ENCODE measurements at regions not wholly inside any gene's neighbourhood (a gene's known extent, or its start where the extent isn't known, plus 50 kb on each side); places are given as distances from the start of the nearest gene placed in this dataset.

- Histone ChIP-seq H2BK12ac (ENCODE audit: low read length) (no peak overlapping the region), H3K27ac (replicated peaks; ENCODE audit: low read length) (no peak overlapping the region), H3K4me3 (ENCODE audit: low read length in 2 of 2) (no peak overlapping the region), H3K18ac (ENCODE audit: low read length) (no peak overlapping the region), H3K23ac (ENCODE audit: low read depth, low read length, poor library complexity) (no peak overlapping the region), H2BK5ac (ENCODE audit: low read length) (no peak overlapping the region), H3K9ac (ENCODE audit: low read depth, low read length, poor library complexity) (no peak overlapping the region), H2BK15ac (ENCODE audit: low read length) (no peak overlapping the region), H2AFZ (ENCODE audit: low read length) (no peak overlapping the region), H3K4ac (ENCODE audit: low read length) (no peak overlapping the region), H4K8ac (ENCODE audit: low read depth, low read length) (no peak overlapping the region), H3K79me1 (ENCODE audit: low read depth, low read length) (no peaks in the 10 kb centered on the region), H3K14ac (ENCODE audit: low read length) (no peak overlapping the region), H3K4me2 (ENCODE audit: insufficient read depth, low read length, poor library complexity, severe bottlenecking) (no peak overlapping the region), H3K36me3 (replicated peaks in 1 of 2; ENCODE audit: control insufficient read depth in 2 of 2, insufficient read depth in 2 of 2, low read length in 2 of 2) (no peaks in the 10 kb centered on the region), H2AK5ac (ENCODE audit: low read depth, low read length) (no peak overlapping the region), H3K4me1 (ENCODE audit: control insufficient read depth in 2 of 2, insufficient read depth in 1 of 2, low read depth in 1 of 2, low read length in 2 of 2) (no peaks in the 10 kb centered on the region), H3K9me3 (replicated peaks in 1 of 2; ENCODE audit: control insufficient read depth in 2 of 2, insufficient read depth in 1 of 2, low read depth in 1 of 2, low read length in 2 of 2) (no peaks in the 10 kb centered on the region), H4K91ac (ENCODE audit: low read depth, low read length, poor library complexity) (no peak overlapping the region), H2BK120ac (ENCODE audit: low read depth, low read length) (no peak overlapping the region), H3K27me3 (ENCODE audit: control insufficient read depth in 3 of 3, insufficient read depth in 3 of 3, low read depth in 1 of 3, low read length in 3 of 3) (no peaks in the 10 kb centered on the region)
- no peak for DNase-seq (ENCODE audit: low spot score)
- no CpG with 5 or more reads among the region's 4 CpGs for WGBS, 2 donors (ENCODE audit: extremely low coverage in 2 of 2, insufficient read length in 2 of 2, insufficient replicate concordance in 1 of 2)
These were observed 162.6 kb downstream of the PRKX start for GRCh38 chrX:3550871-3551270.

- Histone ChIP-seq H3K27ac (replicated peaks; ENCODE audit: low read length) (no peak overlapping the region), H2AK5ac (ENCODE audit: low read depth, low read length) (no peak overlapping the region), H2AFZ (ENCODE audit: low read length) (no peak overlapping the region), H3K4me3 (ENCODE audit: low read length in 2 of 2) (no peak overlapping the region), H3K14ac (ENCODE audit: low read length) (no peak overlapping the region), H3K18ac (ENCODE audit: low read length) (no peak overlapping the region), H3K23ac (ENCODE audit: low read depth, low read length, poor library complexity) (no peak overlapping the region), H2BK120ac (ENCODE audit: low read depth, low read length) (no peak overlapping the region), H2BK15ac (ENCODE audit: low read length) (no peak overlapping the region), H3K4ac (ENCODE audit: low read length) (no peak overlapping the region), H3K36me3 (replicated peaks in 1 of 2; ENCODE audit: control insufficient read depth in 2 of 2, insufficient read depth in 2 of 2, low read length in 2 of 2) (no peaks in the 10 kb centered on the region), H2BK12ac (ENCODE audit: low read length) (no peak overlapping the region), H3K79me1 (ENCODE audit: low read depth, low read length) (no peaks in the 10 kb centered on the region), H3K4me2 (ENCODE audit: insufficient read depth, low read length, poor library complexity, severe bottlenecking) (no peak overlapping the region), H4K91ac (ENCODE audit: low read depth, low read length, poor library complexity) (no peak overlapping the region), H3K9me3 (replicated peaks in 1 of 2; ENCODE audit: control insufficient read depth in 2 of 2, insufficient read depth in 1 of 2, low read depth in 1 of 2, low read length in 2 of 2) (no peaks in the 10 kb centered on the region), H3K27me3 (ENCODE audit: control insufficient read depth in 3 of 3, insufficient read depth in 3 of 3, low read depth in 1 of 3, low read length in 3 of 3) (no peaks in the 10 kb centered on the region), H3K4me1 (ENCODE audit: control insufficient read depth in 2 of 2, insufficient read depth in 1 of 2, low read depth in 1 of 2, low read length in 2 of 2) (no peaks in the 10 kb centered on the region), H4K8ac (ENCODE audit: low read depth, low read length) (no peak overlapping the region), H2BK5ac (ENCODE audit: low read length) (no peak overlapping the region), H3K9ac (ENCODE audit: low read depth, low read length, poor library complexity) (no peak overlapping the region)
- DNase-seq (ENCODE audit: low spot score) = no peak
- no CpG with 5 or more reads among the region's 8 CpGs for WGBS, 2 donors (ENCODE audit: extremely low coverage in 2 of 2, insufficient read length in 2 of 2, insufficient replicate concordance in 1 of 2)
These were observed 163.2 kb downstream of the PRKX start for GRCh38 chrX:3550160-3550751.

GRCh38 chrX:3549411-3549911 lies 164.0 kb downstream of the PRKX start:
- H3K36me3 ChIP-seq (replicated peaks in 1 of 2; ENCODE audit: control insufficient read depth in 2 of 2, insufficient read depth in 2 of 2, low read length in 2 of 2) = no peaks in the 10 kb centered on the region
- no peak overlapping the region for H3K23ac ChIP-seq (ENCODE audit: low read depth, low read length, poor library complexity)
- H3K4ac ChIP-seq (ENCODE audit: low read length) = no peak overlapping the region
- no peaks in the 10 kb centered on the region for H3K27me3 ChIP-seq (ENCODE audit: control insufficient read depth in 3 of 3, insufficient read depth in 3 of 3, low read depth in 1 of 3, low read length in 3 of 3)
- H2AK5ac ChIP-seq (ENCODE audit: low read depth, low read length) = no peak overlapping the region
- no peak overlapping the region for H4K8ac ChIP-seq (ENCODE audit: low read depth, low read length)
- no peak overlapping the region for H4K91ac ChIP-seq (ENCODE audit: low read depth, low read length, poor library complexity)
- H3K4me1 ChIP-seq (ENCODE audit: control insufficient read depth in 2 of 2, insufficient read depth in 1 of 2, low read depth in 1 of 2, low read length in 2 of 2) = no peaks in the 10 kb centered on the region
- no peak overlapping the region for H2BK5ac ChIP-seq (ENCODE audit: low read length)
- no peak overlapping the region for H2BK12ac ChIP-seq (ENCODE audit: low read length)
- no peak overlapping the region for H3K4me2 ChIP-seq (ENCODE audit: insufficient read depth, low read length, poor library complexity, severe bottlenecking)
- no peak overlapping the region for H3K4me3 ChIP-seq (ENCODE audit: low read length in 2 of 2)
- DNase-seq (ENCODE audit: low spot score) = no peak
- no peak overlapping the region for H2BK15ac ChIP-seq (ENCODE audit: low read length)
- no peak overlapping the region for H3K27ac ChIP-seq (replicated peaks; ENCODE audit: low read length)
- no peak overlapping the region for H3K14ac ChIP-seq (ENCODE audit: low read length)
- H3K9ac ChIP-seq (ENCODE audit: low read depth, low read length, poor library complexity) = no peak overlapping the region
- no peaks in the 10 kb centered on the region for H3K9me3 ChIP-seq (replicated peaks in 1 of 2; ENCODE audit: control insufficient read depth in 2 of 2, insufficient read depth in 1 of 2, low read depth in 1 of 2, low read length in 2 of 2)
- H3K79me1 ChIP-seq (ENCODE audit: low read depth, low read length) = no peaks in the 10 kb centered on the region
- H2BK120ac ChIP-seq (ENCODE audit: low read depth, low read length) = no peak overlapping the region
- H2AFZ ChIP-seq (ENCODE audit: low read length) = peak overlapping the region; percentile 6
- WGBS, 2 donors (ENCODE audit: extremely low coverage in 2 of 2, insufficient read length in 2 of 2, insufficient replicate concordance in 1 of 2) = no CpG with 5 or more reads among the region's 13 CpGs
- H3K18ac ChIP-seq (ENCODE audit: low read length) = no peak overlapping the region

GRCh38 chrX:3548765-3549391 lies 164.6 kb downstream of the PRKX start:
- Histone ChIP-seq H3K4me1 (ENCODE audit: control insufficient read depth in 2 of 2, insufficient read depth in 1 of 2, low read depth in 1 of 2, low read length in 2 of 2) (no peaks in the 10 kb centered on the region), H3K9ac (ENCODE audit: low read depth, low read length, poor library complexity) (no peak overlapping the region), H3K27me3 (ENCODE audit: control insufficient read depth in 3 of 3, insufficient read depth in 3 of 3, low read depth in 1 of 3, low read length in 3 of 3) (no peaks in the 10 kb centered on the region), H3K9me3 (replicated peaks in 1 of 2; ENCODE audit: control insufficient read depth in 2 of 2, insufficient read depth in 1 of 2, low read depth in 1 of 2, low read length in 2 of 2) (no peaks in the 10 kb centered on the region), H3K36me3 (replicated peaks in 1 of 2; ENCODE audit: control insufficient read depth in 2 of 2, insufficient read depth in 2 of 2, low read length in 2 of 2) (no peaks in the 10 kb centered on the region), H3K4ac (ENCODE audit: low read length) (no peak overlapping the region), H3K14ac (ENCODE audit: low read length) (no peak overlapping the region), H2AK5ac (ENCODE audit: low read depth, low read length) (no peak overlapping the region), H3K4me3 (ENCODE audit: low read length in 2 of 2) (no peak overlapping the region), H2BK12ac (ENCODE audit: low read length) (no peak overlapping the region), H2AFZ (ENCODE audit: low read length) (peak overlapping the region; percentile 6), H3K4me2 (ENCODE audit: insufficient read depth, low read length, poor library complexity, severe bottlenecking) (no peak overlapping the region), H2BK5ac (ENCODE audit: low read length) (no peak overlapping the region), H3K23ac (ENCODE audit: low read depth, low read length, poor library complexity) (no peak overlapping the region), H2BK120ac (ENCODE audit: low read depth, low read length) (no peak overlapping the region), H3K27ac (replicated peaks; ENCODE audit: low read length) (no peak overlapping the region), H2BK15ac (ENCODE audit: low read length) (no peak overlapping the region), H4K91ac (ENCODE audit: low read depth, low read length, poor library complexity) (no peak overlapping the region), H3K79me1 (ENCODE audit: low read depth, low read length) (no peaks in the 10 kb centered on the region), H3K18ac (ENCODE audit: low read length) (no peak overlapping the region), H4K8ac (ENCODE audit: low read depth, low read length) (no peak overlapping the region)
- no CpG with 5 or more reads among the region's 15 CpGs for WGBS, 2 donors (ENCODE audit: extremely low coverage in 2 of 2, insufficient read length in 2 of 2, insufficient replicate concordance in 1 of 2)
- DNase-seq (ENCODE audit: low spot score) = peak; percentile 0
